ENCODE measurements at regions not wholly inside any gene's neighbourhood (a gene's known extent, or its start where the extent isn't known, plus 50 kb on each side); places are given as distances from the start of the nearest gene placed in this dataset.
"Not testable (repeated sequence)": the region's sequence is repeated elsewhere in the genome, so short reads cannot be mapped to it uniquely, and the experiment has no call there.

DNA sequence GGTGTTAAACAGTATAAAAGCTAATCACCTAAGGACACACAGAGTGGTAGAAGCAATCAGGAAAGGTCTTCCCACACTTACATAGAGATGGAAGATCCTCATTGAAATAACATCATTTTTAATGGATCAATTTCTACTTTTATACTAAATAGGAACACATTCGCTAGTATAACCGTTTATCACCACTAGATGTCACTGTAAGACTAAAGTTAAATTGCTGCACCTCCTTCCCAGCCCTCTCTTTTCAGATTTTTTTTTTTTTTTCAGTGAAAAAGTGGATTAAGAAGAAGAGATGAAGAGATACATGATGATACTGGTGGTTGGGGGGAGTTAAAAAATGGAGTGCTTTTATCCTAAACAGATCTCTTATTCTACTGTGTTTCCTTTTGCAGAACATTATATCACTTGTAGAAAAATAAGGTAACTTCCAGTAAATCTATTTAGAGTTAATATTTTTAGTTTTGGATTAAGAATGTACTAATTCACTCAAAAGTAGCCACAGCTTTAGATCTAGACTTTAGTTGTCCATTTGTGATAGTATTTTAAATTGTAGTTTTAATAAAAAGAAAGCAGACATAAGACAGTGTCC lies 116.9 kb upstream of the ARRDC3 start:
- DNase-seq, result peak; percentile 14 to 19

DNA sequence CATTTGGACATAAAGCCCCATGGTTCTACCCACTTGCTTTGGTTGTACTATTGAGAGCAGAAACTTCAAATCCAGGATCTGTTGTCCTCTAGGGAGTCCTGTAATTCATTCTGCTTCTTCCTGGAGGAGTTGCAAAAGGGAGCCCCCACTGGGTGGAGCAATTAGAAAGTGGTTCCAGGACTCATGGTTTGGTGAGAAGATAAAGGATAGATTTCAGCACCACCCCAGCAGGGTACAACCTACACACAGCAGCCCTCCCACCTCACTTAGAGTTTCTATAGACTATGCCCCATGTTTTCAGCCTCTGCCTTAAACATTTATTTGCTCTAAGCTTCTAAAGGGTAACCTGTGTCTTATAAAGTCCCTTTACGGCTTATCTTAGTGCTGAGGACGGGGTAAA lies 112.6 kb upstream of the ARRDC3 start:
- DNase-seq, result no peak

DNA sequence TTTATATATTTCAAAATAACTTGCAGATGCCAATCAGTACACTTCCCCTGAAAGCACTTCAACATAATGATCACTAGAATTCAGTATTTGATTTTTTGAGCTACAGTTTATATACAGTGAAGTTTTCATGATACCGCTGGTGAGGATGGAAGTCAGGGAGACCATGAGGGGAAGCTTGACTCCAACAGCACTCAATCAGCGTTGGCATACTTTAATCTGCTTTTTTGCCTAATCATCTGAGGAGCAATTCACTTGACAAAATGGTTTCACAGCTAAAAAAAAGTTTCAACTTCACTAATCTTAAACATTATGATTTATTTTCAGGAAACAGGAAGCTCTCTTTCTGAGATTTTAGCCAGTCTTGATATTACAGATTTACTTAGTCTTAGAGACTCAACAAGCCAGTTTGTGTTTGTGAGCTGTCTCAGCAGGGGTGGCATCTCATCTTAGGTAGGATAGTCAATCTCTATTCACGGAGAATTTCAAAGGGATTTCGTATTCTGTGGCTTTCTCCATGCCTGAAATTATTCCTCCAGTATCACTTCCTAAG lies 111.4 kb upstream of the ARRDC3 start:
- DNase-seq, result no peak

DNA sequence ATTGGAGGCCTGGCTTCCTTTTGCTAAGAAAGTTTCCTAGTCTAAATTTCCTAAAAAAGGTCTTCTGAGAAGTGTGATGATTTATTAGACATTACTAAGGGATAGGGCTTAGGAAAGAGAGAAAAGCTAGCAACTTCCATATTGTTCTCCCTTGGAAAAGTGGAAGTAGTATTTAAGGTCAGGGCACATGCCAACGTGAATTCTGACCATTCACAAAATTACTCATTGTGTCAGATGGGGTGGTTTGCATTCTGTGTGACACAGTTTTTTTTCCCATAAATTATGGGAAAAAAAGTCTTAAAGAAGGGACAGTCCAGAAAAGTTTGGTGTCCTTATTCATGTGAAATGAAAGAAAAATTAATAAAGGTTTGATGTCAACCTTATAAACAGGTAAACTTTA lies 110.0 kb upstream of the ARRDC3 start:
- DNase-seq, result no peak

DNA sequence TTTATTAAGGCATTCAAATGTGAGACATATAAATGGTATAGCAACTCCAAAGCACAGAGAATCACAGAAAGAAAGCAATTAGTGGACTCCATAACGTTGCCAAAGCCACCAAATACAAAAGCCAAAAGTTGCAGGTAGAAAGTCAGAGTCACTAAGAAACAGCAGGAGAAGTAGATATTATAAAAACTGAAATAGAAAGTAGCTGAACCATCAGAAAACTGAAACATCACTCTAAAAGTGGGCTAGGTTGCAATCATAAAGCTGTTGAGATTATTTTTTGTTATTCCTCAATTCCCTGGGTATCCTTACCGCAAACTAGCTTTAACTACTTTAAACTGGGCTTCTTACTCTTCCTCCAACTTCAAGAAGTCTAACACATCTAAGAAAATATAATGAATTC lies 108.1 kb upstream of the ARRDC3 start:
- DNase-seq, result no peak

DNA sequence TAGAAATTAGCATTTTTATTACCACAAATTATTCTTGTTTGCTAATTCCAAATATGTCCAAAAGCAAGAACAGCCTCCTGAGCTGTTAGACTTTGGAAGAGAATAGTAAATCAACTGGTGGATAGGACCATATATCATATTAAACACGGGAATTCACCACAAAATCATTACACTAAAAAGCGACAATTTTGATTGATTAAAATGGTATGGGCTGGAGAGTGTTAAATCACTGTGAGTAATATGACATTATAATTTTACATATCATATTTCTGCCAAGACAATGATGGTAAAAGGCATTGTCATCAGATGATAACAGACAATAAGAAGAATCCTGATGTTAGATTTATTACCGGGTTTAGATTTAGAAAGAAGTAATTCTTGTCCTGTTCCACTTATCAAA lies 107.2 kb upstream of the ARRDC3 start:
- no peak for DNase-seq

DNA sequence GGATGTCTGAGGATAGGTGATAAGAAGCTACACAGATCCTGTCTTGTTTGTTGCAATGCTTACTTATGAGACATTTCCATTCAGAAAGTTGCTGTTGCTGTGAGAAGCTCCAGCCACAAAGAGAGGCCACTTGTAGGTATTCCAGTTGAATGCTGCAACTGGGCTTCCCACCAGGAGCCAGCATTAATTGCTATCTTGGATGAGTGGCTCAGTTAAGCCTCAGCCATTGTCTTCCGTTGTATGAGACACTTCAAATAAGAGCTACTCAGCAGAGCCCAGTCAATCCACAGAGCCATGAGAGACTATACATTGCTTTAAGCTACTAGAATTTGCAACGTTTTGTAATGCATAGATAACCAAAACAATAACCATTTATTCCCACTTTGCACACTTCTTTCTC lies 104.3 kb upstream of the ARRDC3 start:
- no peak for DNase-seq

DNA sequence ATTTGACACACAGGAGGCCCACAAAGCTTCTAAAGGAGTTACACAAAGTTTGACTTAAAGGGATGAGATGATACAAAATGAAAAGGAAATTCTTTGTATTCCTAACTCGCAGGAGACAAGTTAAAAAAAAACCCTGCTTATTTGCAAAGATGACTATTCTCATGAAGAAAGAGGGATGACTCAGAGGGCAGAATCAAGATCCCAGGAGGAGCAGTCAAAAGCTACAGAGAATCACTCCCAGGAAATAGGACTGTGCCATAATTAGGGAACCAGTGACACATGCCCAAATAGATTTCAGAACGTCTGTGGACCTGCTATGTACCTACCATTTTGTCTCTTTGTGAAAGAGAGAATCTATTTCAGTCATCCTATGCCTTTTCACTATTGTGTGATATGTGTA lies 103.5 kb upstream of the ARRDC3 start:
- DNase-seq, result no peak

DNA sequence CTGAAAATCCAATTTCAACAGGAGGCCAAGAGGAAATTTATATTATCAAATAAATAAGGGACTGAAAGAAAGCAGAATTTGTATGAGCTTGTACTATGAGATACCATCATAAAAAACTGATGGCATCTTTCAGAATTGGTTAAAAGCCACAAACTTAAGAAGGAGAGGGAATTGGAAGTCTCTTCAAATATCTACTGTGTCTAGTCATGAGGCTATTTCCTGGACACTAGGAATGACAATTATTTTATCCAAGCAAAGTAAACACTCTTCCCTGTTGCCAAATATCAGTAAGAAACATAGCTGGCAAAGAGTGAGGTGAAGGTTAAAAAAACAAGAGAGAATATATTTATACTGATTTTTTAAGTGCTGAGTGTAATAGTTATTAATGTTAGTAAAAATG lies 101.5 kb upstream of the ARRDC3 start:
- no peak for DNase-seq

DNA sequence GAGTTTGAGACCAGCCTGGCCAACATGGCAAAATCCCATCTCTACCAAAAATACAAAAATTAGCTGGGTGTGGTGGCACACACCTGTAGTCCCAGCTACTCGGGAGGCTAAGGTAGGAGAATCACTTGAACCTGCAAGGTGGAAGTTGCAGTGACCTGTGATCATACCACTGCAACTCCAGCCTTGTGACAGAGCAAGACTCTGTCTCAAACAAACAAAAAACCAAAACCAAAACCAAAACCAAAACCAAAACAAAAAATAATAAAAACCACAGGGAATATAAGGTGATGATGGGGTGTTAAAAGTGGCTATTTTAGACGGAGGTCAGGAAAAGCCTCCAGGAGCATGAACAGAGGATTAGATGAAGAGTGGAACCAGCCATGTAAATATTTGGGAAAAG lies 96.3 kb upstream of the ARRDC3 start:
- not testable (repeated sequence) for DNase-seq

DNA sequence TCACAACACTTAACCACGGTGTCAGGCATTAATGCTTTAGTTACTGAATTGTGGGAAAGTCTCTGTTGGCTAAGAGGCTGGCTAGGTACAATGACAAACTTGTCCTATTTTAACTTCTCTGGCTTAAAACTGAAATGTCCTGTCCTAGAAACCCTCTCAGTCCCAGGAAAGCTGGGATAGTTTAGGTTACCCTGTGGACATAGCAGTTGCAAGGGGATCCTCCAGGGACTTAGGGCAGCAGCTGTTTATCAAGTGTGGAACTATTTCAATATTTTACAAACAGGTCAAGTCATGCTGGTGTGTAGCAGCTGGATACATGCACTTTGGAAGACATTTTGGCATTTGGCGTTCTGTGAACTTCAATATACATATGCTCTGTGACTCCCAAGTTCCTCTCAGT lies 95.0 kb upstream of the ARRDC3 start:
- DNase-seq, result no peak

DNA sequence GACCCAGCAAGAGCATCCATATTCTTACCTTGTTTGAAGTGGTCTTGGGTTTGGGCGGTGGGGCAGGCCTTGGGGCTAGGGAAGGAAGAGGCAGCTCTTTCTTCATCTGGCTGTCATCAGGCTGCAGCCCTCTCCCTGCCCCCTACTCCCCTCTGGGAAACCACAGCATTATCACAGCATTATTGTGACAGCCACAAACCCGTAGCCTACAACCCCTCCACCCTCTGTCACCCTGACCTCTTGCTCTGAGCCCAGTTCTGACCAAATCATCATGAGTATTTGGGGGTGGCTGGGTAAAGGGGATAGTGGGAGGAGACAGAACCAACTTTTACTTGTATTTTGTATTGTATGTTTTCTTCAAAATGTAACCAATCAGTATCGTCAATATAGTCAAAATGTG lies 94.3 kb upstream of the ARRDC3 start:
- DNase-seq, result no peak

DNA sequence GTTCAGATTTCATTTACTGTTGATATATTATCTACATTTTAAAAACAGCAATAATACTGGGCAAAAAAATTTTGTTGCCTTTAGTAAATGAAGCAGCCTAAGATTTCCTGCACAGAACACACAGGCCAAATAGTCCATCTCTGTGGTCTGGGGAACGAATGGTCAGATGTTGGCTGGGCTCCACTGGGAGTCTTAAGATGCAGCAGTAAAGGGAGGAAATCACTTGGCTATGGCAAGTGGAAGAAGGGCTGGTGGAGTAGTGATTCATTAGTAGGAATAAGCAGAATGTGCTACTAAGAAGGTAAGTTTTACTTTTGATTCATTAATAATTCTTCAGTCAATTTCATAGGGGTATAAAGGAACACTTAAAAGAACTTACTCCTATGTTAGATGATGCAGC lies 91.1 kb upstream of the ARRDC3 start:
- DNase-seq, result no peak

DNA sequence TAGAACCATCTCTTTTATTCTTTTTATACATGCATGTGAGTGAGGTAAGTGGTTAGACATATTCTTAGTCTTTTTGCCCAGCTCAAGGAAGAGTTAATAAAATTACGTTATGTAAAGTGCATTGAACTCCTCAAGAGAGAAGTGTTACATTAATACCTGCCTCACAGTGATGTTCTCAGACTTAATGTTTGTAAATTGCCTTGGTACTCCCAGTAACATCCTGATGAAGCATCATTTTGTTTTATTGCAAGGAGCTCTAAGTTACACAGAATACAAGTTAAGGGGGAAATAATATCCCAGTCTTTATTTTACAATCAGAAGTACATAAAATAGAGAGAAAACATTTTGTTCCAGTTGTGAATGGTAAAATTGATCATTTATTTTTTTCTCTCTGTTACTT lies 89.5 kb upstream of the ARRDC3 start:
- no peak for DNase-seq

DNA sequence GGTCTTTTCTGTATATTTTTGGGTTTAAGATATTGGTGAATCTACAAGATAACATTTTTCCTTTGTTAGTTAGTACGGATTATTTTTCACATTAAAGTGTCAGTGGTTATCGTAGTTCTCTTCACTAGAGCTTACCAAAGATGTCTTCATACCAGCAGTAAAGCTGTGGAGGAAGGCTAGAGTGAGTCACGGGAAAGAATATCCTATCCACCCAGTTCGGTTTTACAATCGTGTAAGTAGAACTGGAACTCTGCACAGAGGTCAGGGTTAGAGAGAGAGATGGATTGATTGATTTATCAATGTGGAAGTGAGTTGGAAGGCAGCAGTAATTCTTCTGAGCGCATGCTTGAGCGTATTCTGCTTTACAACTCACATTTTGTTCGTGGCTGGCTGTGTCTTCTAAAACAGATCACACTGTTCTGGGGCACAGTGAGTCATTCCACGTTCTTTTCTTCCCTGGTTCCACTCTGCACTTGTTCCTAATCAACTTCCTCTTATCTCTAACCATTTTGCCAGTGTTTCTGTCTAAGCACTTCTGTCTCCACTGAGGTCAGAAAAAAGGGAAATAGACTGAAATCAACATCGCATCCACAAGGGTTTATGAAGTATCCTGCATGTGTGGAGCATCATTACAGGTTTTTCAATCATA lies 86.5 kb upstream of the ARRDC3 start:
- no peak for DNase-seq

DNA sequence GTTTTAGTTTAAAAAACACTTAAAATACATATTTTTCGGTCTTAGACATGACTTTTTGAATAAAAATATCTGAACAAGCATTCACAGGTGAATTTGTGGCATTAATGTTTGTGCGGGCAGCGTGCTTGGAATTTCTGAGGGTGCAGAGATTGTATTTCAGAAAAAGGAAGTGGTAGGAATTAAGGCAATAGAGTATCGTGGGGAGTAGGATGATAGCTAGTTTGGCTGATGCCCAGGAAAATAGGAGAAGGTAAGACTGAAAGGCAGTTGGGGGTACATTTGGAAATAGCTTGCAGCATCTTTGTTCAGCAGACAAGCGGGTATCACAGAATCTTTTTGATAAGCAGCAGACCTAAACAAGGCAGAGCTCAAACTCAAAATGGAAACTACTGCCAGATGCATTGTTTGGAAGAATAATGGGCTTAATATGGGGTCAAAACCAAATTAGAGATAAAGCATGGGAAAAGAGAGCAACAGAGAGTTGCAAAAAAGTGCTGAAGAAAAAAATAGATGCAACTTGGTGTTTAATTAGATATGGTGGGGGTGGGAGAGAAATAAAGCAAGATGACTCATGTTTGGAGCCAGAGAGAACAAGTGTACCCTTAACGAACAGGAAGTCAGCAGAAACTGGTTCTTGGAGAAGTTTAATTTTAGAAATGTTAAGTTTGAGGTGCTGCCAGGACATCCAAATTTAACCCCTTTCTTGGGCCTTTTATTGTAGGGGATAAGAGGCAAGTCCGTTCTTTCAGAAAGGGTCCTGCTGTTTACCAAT lies 85.7 kb upstream of the ARRDC3 start:
- DNase-seq, result no peak

DNA sequence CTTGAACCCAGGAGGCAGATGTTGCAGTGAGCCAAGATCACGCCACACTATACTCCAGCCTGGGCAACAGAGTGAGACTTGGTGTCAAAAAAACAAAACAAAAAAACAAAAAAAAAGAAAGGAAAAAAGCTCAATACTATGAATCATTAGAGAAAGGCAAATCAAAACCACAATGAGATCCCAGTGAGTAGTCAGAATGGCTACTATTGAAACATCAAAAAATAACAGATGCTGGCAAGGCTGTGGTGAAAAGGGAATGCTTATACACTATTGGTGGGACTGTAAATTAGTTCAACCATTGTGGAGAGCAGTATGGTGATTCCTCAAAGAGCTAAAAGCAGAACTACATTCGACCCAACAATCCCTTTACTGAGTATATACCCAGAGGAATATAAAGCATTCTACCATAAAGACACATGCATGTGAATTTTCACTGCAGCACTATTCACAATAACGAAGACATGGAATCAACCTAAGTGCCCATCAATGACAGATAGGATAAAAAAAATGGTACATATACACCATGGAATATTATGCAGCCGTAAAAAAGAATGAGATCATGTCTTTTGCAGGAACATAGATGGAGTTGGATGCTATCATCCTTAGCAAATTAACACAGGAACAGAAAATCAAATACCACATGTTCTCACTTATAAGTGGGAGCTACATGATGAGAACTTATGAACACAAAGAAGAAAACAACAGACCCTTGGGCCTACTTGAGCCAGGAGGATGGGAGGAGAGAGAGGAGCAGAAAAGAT lies 81.9 kb upstream of the ARRDC3 start:
- no peak for DNase-seq

DNA sequence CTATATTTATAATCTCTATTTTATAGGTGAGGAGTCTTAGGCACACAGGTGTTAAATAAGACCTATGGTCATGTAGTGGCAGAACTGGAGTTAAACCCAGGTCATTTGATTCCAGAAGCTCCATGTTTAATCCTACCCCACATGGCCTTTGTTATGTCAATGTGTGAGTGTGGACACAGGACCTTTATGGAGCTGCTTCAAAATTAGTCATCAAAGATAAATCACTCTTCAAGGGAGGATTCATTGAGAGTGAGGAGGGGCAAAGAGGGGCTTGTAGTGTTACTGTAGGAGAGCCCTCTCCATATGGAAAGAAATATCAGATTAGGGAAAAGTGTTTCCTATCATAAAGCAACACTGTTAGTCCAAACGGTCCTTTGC lies 74.6 kb upstream of the ARRDC3 start:
- no peak for DNase-seq

DNA sequence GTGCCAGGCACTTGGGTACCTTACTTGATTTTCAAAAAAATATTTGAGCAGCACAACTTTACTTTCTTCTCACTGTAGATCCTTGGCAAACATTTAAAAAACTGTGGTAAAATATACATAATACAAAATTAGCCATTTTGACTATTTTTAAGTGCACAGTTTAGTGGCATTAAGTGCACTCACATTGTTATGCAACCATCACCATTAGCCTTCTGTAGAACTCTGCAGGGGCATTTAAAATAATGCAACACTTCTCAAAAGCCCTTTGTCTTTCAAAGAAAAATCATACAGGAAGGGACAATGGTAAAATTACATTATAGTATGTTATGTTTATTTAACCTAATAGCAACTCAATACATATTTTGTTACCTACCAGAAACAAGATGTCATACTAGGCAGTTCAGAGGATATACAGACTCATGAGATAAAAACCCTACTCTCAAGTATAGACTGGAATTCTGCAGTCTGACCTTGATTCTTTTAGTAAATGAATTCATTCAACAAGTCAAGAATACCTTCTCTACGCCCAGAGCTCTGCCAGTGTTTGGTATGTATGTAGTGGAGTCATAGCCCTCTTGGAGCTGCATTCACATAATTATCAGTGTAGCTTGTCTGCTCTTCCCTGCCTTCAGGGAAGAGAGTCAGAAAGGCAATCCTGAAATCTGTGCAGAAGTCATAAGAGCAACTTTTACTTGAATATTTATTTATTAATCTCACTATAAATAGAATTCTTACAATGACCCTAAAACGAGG lies 74.0 kb upstream of the ARRDC3 start:
- no peak for DNase-seq

DNA sequence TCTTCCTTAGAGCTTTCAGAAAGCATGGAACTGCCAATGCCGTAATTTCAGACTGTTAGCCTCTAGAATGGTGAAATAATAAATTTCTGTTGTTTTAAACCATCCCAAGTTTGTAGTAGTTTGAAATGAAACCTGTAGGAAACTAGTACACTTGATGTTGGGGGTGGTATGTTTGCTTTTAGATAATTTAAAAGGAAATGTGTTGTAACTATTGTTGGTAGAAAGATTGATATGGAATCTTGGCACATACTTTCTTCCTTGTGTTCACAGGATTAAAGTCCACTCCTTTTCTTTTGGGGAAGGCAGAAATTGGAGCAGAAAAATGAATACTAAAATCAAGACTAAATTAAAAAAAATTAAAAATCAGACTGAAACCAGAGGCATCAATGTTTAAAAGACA lies 66.0 kb upstream of the ARRDC3 start:
- DNase-seq, result no peak

DNA sequence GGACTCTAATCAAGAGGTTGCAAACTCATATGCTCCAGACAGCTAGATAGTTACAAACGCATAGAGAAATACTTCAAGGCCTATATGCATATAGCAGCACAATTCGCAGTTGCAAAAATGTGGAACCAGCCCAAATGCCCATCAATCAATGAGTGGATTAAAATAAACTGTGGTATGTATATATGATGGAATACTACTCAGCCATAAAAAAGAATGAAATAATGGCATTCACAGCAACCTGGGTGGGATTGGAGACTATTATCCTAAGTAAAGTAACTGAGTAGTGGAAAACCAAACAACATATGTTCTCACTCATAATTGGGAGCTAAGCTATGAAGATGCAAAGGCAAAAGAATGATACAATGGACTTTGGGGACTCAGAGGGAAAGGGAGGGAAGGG lies 65.0 kb upstream of the ARRDC3 start:
- not testable (repeated sequence) for DNase-seq

DNA sequence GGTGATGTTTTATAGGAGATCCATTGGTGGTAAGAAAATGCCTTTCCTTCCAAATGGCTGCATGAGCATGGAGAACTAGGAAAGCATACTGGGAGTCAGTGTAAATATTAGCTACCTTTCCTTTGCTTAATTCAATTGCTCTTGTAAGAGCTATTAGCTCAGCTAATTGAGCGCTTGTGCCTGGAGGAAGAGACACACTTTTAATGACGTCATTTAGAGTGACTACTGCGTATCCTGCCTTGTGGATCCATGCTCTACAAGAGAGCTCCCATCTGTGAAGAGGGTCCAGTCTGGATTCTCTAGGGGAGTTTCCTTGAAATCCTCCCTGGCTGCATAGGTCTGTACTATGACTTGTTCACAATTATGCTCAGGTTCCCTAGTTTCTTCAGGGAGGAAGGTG lies 63.8 kb upstream of the ARRDC3 start:
- not testable (repeated sequence) for DNase-seq
